ENCODE measurements at regions not wholly inside any gene's neighbourhood (a gene's known extent, or its start where the extent isn't known, plus 50 kb on each side); places are given as distances from the start of the nearest gene placed in this dataset.

- no peak for TF ChIP-seq CTCF (conservative IDR thresholded peaks at IDR 0.05)
- Histone ChIP-seq H4K5ac (ENCODE audit: insufficient read length, low read depth, low read length) (no peak overlapping the region), H3T11ph (ENCODE audit: low read length) (no peak overlapping the region), H3K14ac (ENCODE audit: insufficient read depth, low read length) (no peak overlapping the region), H3K27me3 (ENCODE audit: insufficient read depth, low read length) (no peaks in the 10 kb centered on the region), H2AK5ac (ENCODE audit: insufficient read length, low read length) (no peak overlapping the region), H4K8ac (replicated peaks; ENCODE audit: insufficient read length, low read depth, low read length) (no peak overlapping the region), H3K79me2 (ENCODE audit: insufficient read depth, low read length) (no peaks in the 10 kb centered on the region), H3K9ac (ENCODE audit: extremely low read depth, insufficient read length, low read length) (no peak overlapping the region), H3K23ac (ENCODE audit: insufficient read length, low read depth, low read length) (no peak overlapping the region), H4K20me1 (ENCODE audit: control insufficient read depth, insufficient read depth, insufficient read length) (no peaks in the 10 kb centered on the region), H2BK12ac (ENCODE audit: insufficient read length, low read depth, low read length) (no peak overlapping the region), H2AFZ (ENCODE audit: low read length) (no peak overlapping the region), H3K23me2 (ENCODE audit: insufficient read length, low read depth, low read length, poor library complexity, severe bottlenecking) (no peaks in the 10 kb centered on the region), H2BK15ac (ENCODE audit: low read depth, low read length) (no peak overlapping the region), H3K56ac (ENCODE audit: insufficient read length, low read depth, low read length) (no peak overlapping the region), H3K9me3 (ENCODE audit: control insufficient read depth, low read depth, low read length) (no peaks in the 10 kb centered on the region), H2BK5ac (ENCODE audit: insufficient read length, low read length) (no peak overlapping the region), H3K4me2 (ENCODE audit: insufficient read depth, insufficient read length, low read length) (no peak overlapping the region), H3K18ac (ENCODE audit: insufficient read length, low read depth, low read length) (no peak overlapping the region), H3K27ac (ENCODE audit: insufficient read length, low read depth, low read length) (no peak overlapping the region), H2BK20ac (ENCODE audit: low read depth, low read length, poor library complexity, severe bottlenecking) (no peak overlapping the region), H3K79me1 (ENCODE audit: insufficient read depth, low read depth, low read length, poor library complexity, severe bottlenecking) (no peaks in the 10 kb centered on the region), H2BK120ac (ENCODE audit: low read depth, low read length, poor library complexity, severe bottlenecking) (no peak overlapping the region), H3K4ac (ENCODE audit: low read depth, low read length) (no peak overlapping the region), H3K4me1 (ENCODE audit: insufficient read depth, low read length) (no peaks in the 10 kb centered on the region), H4K91ac (ENCODE audit: insufficient read length, low read depth, low read length) (no peak overlapping the region)
- H3K9me3 Mint-ChIP-seq: no peaks in the 10 kb centered on the region
- H3K36me3 Mint-ChIP-seq (ENCODE audit: insufficient read depth in 1 of 3, low read depth in 3 of 3): no peaks in the 10 kb centered on the region
- H3K27me3 Mint-ChIP-seq (ENCODE audit: low read depth): no peaks in the 10 kb centered on the region
- H3K4me1 Mint-ChIP-seq: no peaks in the 10 kb centered on the region
- H3K4me3 Mint-ChIP-seq: no peak overlapping the region
- H3K27ac Mint-ChIP-seq: no peak overlapping the region
- WGBS (ENCODE audit: extremely low coverage, insufficient read length, low lambda C conversion rate): no CpG with 5 or more reads among the region's 3 CpGs
- DNase-seq: no peak
Observed at GRCh38 chr3:18888819-18889218, 259.5 kb upstream of the KCNH8 start.
